ENCODE measurements at regions not wholly inside any gene's neighbourhood (a gene's known extent, or its start where the extent isn't known, plus 50 kb on each side); places are given as distances from the start of the nearest gene placed in this dataset.

DNA sequence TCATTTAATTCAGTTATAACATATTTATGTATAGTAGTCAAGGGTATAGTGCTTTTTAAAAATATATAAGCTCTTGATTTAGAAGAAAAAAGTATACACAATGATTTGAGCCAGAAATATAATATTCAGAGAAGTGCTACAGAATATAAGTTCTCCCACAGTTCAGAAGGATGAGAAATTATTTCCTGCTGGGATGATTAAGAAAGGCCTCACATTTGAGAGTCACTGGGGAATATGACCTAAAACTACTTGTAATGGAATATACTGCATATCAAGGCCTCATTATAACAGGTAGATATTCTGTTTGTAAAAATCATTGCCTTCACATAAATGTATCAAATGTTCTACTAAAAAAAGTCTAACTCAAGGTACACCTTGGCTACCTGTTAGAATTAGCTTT lies 203.5 kb downstream of the MBD2 start:
- no peak for DNase-seq (ENCODE audit: low read depth in 2 of 2)

GRCh38 chr18:54020156-54020745 lies 204.2 kb downstream of the MBD2 start:
- DNase-seq (ENCODE audit: low read depth in 2 of 2) = no peak

GRCh38 chr18:54019641-54020040 lies 204.8 kb downstream of the MBD2 start:
- no peak for DNase-seq (ENCODE audit: low read depth in 2 of 2)

DNA sequence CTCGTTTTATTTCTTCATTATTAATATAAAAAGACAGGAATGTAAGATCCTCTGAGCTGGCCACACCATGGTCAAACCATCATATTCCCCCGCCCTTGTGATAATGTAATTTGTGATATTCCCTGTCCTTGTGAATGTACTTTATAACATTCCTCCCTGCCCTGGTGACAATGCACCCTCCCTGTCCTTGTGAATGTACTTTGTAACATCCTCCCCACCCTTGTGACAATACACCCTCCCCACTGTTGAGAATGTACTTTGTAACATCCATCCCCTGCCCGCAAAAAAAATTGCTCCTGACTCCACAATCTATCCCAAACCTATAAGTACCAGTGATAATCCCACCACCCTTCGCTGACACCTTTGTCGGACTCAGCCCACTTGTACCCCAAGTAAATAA lies 211.0 kb downstream of the MBD2 start:
- DNase-seq (ENCODE audit: low read depth in 2 of 2) = no peak

GRCh38 chr18:54004828-54005227 lies 219.6 kb downstream of the MBD2 start:
- DNase-seq (ENCODE audit: low read depth in 2 of 2) = no peak

GRCh38 chr18:54003195-54003594 lies 221.3 kb downstream of the MBD2 start:
- DNase-seq (ENCODE audit: low read depth in 2 of 2) = no peak

DNA sequence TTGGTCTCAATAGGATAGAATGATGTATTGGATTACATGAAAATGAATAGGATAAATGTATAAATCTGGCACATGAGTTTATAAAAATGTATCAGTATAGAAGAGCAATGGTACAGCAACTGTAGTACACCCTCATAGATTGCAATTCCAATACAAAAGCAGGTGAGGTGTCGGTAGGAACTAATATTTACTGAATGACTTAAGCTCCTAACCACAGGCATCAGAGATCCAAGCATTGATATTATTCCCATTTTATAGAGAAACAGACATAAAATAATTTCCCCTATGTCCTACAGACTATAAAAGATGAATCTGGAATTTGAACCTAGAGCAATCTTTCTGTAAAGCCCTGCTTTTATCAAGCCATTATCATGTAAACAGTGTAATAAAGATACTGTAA lies 227.4 kb downstream of the MBD2 start:
- DNase-seq (ENCODE audit: low read depth in 2 of 2) = no peak

GRCh38 chr18:53994016-53994415 lies 230.5 kb downstream of the MBD2 start:
- DNase-seq (ENCODE audit: low read depth in 2 of 2) = no peak

DNA sequence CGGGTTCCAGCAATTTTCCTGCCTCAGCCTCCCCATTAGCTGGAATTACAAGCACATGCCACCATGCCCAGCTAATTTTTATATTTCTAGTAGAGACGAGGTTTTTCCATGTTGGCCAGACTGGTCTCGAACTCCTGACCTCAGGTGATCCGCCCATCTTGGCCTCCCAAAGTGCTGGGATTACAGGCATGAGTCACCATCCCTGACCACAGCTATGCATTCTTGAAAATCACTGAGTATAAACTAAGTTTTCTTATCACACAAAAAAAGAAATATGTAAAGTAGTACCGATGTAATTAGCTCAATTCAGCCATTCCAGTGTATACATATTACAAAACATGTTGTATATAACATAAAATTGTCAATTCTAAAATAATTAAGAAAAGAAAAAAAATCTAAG lies 232.7 kb downstream of the MBD2 start:
- DNase-seq (ENCODE audit: low read depth in 2 of 2) = no peak

DNA sequence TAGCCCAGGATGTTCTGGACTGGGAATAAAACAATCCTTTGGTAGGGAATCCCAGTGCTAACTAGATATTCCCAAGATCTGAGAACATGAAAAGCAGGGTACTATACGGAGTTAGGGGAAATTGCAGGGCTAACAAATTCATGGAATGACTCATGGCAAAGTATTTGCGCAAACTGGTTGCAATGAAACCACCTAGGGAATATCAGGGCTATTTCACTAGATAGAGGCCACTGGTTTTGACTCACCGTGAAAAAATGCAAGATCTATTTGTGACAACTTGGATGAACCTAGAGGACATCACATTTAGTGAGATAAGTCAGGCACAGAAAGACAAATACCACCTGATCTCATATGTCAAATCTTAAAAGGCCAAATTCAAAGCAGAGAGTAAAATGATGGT lies 233.3 kb downstream of the MBD2 start:
- no peak for DNase-seq (ENCODE audit: low read depth in 2 of 2)

- no peak for DNase-seq (ENCODE audit: low read depth in 2 of 2)
Observed at GRCh38 chr18:53990485-53990884, 234.0 kb downstream of the MBD2 start.

- DNase-seq (ENCODE audit: low read depth in 2 of 2) = no peak
Observed at GRCh38 chr18:53984021-53984420, 240.4 kb downstream of the MBD2 start.

DNA sequence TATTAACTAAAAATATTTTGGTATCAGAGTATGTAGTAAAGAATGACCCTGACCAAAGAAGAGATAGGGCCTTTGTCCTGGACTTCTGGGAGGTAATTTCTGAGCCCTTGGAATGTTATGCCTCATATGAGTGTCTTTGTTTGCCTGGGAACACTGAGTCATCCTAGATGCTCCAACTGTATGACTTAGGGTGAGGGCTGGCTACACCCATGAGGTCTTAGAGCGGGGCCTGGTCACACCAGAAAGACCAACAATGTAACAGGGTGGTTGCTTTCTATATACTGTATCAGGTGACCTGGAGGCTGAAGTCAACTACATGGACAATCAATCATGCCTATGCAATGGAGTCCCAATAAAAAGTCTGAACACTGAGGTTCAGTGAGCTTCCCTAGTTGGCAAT lies 253.1 kb downstream of the MBD2 start:
- DNase-seq (ENCODE audit: low read depth in 2 of 2) = no peak

- DNase-seq (ENCODE audit: low read depth in 2 of 2) = no peak
Observed at GRCh38 chr18:53952700-53953099, 271.8 kb downstream of the MBD2 start.

DNA sequence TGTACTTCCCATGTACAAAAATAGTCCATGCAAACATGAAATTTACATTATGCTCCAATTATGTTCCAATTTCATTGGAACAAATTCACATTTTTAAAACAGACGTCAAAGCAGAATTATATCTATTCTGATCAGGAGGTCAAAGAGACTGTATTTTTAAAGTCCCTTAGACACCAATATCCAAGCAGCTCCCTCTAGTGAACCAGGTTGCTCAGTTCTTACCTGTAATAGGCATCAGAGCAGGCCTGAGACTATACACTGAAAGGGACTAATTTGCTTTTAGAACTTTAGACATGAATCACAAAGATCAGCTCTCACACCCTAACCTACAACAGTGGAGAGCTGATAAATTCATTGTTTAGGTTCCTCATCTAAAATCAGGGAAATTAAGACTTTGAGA lies 273.9 kb downstream of the MBD2 start:
- DNase-seq (ENCODE audit: low read depth in 2 of 2) = no peak

- no peak for DNase-seq (ENCODE audit: low read depth in 2 of 2)
Observed at GRCh38 chr18:53948991-53949390, 275.5 kb downstream of the MBD2 start.

GRCh38 chr18:53947092-53947640 lies 277.3 kb downstream of the MBD2 start:
- DNase-seq (ENCODE audit: low read depth in 2 of 2) = no peak

- DNase-seq (ENCODE audit: low read depth in 2 of 2) = no peak
Observed at GRCh38 chr18:53946594-53946993, 277.9 kb downstream of the MBD2 start.

GRCh38 chr18:53944721-53945120 lies 279.7 kb downstream of the MBD2 start:
- DNase-seq (ENCODE audit: low read depth in 2 of 2) = no peak

DNA sequence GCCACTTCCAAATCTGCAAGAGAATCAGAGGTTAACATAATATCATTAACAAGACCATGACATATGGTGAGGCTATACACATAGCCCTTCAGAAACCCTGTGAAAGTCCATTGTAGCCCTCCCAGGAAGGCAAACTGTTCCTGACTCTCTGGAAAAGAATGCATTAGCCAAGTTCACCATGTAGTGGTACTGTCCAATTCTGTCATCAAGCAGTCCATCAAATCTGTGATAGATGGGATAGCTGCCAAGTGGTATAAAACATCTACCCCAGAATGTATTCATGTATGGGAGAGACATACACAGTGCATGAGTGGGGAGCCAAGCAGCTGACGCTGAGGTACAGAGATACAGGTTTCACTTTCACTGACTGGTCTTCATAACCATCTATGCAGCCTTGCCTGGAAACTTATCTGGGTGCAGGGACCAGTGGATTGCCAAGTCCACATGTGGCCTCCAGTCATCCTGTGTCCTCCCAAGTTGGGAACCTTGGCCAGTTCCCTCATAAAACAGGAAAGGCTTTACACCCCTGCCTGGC lies 281.1 kb downstream of the MBD2 start:
- no peak for DNase-seq (ENCODE audit: low read depth in 2 of 2)

DNA sequence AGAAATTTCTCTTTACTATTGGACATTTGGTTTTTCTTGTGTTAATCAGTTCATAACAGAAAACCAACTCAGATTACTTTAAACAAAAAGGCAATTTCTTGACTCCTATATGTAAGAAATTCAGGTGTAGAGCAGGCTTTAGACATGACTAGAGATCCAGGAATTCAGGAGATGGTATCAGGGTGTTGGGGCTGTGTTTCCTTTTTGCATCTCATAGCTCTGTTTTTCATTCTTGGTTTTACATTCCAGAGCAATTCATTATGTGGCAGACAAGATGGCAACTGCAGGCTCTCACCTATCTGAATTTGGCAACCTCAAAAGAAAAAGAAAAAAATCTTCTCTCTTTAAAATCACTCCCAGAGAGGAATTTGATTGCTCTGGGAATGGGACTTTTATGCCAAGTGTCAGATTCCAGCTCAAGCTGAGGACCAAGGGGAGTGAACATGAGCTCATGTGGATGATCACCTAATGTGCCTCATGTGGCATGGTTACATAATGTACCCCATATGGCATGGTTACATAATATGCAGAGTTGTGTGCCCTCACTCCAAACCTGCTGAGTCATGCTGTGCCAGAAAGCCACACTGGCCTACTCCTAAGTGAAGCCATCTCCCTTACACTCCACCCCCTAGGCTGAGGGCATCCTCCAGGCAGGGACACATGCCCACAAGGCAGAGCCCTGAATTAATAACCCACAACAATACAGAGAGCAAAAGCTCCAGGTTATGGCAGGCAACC lies 282.7 kb downstream of the MBD2 start:
- DNase-seq (ENCODE audit: low read depth in 2 of 2) = no peak

GRCh38 chr18:53937037-53937436 lies 287.4 kb downstream of the MBD2 start:
- no peak for DNase-seq (ENCODE audit: low read depth in 2 of 2)

GRCh38 chr18:53935803-53936202 lies 288.7 kb downstream of the MBD2 start:
- no peak for DNase-seq (ENCODE audit: low read depth in 2 of 2)
